Calu3 (cell line): ENCODE measurements at regions not wholly inside any gene's neighbourhood (a gene's known extent, or its start where the extent isn't known, plus 50 kb on each side); places are given as distances from the start of the nearest gene placed in this dataset.

Experiments
- BruUV-seq: library from RNA; stranded (reverse); fragments of 400-500 nt; replicated peaks from 2 replicates; lab custom pipeline; 2021; lab: Mats Ljungman, UMichigan
- CTCF ChIA-PET: fragments of 300-600 bp; sonication (Branson Sonifier 250); formaldehyde crosslinking; loops from one replicate; lab custom pipeline; 2022; ENCODE audit warnings: antibody characterized with exemption; lab: Charles Lee
- DNase-seq: peaks from one replicate; pipeline ENCODE4 v3.0.0; 2022
- H3K27ac Mint-ChIP-seq: one replicate; pipeline ENCODE4 v1.8.0; 2022; ENCODE audit warnings: mixed read lengths; ENCODE audit not compliant: unreplicated experiment
- H3K27me3 Mint-ChIP-seq: one replicate; pipeline ENCODE4 v1.8.0; 2022; ENCODE audit warnings: mixed read lengths; ENCODE audit not compliant: unreplicated experiment
- H3K36me3 Mint-ChIP-seq: one replicate; pipeline ENCODE4 v1.8.0; 2022; ENCODE audit warnings: mild to moderate bottlenecking, moderate library complexity, mixed read lengths; ENCODE audit not compliant: insufficient read depth, unreplicated experiment
- H3K4me1 Mint-ChIP-seq: one replicate; pipeline ENCODE4 v1.8.0; 2022; ENCODE audit warnings: mild to moderate bottlenecking, low read depth, mixed read lengths; ENCODE audit not compliant: unreplicated experiment
- H3K4me3 Mint-ChIP-seq: one replicate; pipeline ENCODE4 v1.8.0; 2022; ENCODE audit warnings: mild to moderate bottlenecking, low read depth, moderate library complexity, mixed read lengths; ENCODE audit not compliant: unreplicated experiment
- H3K9me3 Mint-ChIP-seq: one replicate; pipeline ENCODE4 v1.8.0; 2022; ENCODE audit warnings: low read depth, mixed read lengths; ENCODE audit not compliant: unreplicated experiment
- CTCF ChIP-seq: fragments of 200-600 bp; IDR thresholded peaks from one replicate; pipeline ENCODE4 v1.8.0; 2022; ENCODE audit warnings: antibody characterized with exemption; ENCODE audit not compliant: unreplicated experiment
- intact Hi-C: fragments of 100-400 bp; cut with micrococcal nuclease; formaldehyde crosslinking; loops from one replicate; pipeline ENCODE4 v1.10.0; 2022; ENCODE audit not compliant: unreplicated experiment

DNA sequence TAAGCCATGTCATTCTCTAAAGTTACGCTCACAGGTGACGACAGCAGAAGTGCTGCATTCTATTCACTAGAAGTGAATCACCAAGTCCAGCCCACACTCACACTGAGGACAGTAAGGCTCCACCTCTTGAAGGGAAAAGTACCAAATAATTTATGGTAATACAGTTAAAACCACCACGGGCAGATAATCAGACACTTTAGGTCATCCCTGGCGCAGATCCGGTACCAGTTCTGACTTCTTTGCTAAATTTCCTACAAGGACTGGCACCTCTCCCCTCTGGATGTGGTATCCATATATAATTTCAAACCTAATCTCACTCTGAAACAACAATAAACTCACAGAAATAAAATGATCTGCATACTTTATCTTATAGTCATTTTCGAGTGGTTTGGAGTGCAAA lies 954.7 kb upstream of the GHITM start:
- Mint-ChIP-seq H3K9me3 (no peaks in the 10 kb centered on the region), H3K27me3 (no peaks in the 10 kb centered on the region), H3K4me3 (no peak overlapping the region), H3K36me3 (no peaks in the 10 kb centered on the region), H3K27ac (no peak overlapping the region), H3K4me1 (no peaks in the 10 kb centered on the region)
- CTCF ChIA-PET = no interaction called here
- TF ChIP-seq CTCF = no peak
- no TSS peak for BruUV-seq
- intact Hi-C loops = no loop called here
- no peak for DNase-seq

GRCh38 chr10:83190614-83191013 lies 948.7 kb upstream of the GHITM start:
- Mint-ChIP-seq H3K36me3 (no peaks in the 10 kb centered on the region), H3K4me3 (no peak overlapping the region), H3K27me3 (no peaks in the 10 kb centered on the region), H3K4me1 (no peaks in the 10 kb centered on the region), H3K27ac (no peak overlapping the region), H3K9me3 (no peaks in the 10 kb centered on the region)
- no peak for DNase-seq
- CTCF ChIA-PET = no interaction called here
- no peak for TF ChIP-seq CTCF
- no TSS peak for BruUV-seq
- intact Hi-C loops = no loop called here

GRCh38 chr10:83193026-83193425 lies 946.3 kb upstream of the GHITM start:
- intact Hi-C loops = no loop called here
- CTCF ChIA-PET = no interaction called here
- Mint-ChIP-seq H3K27ac (no peak overlapping the region), H3K9me3 (no peaks in the 10 kb centered on the region), H3K4me1 (no peaks in the 10 kb centered on the region), H3K27me3 (no peaks in the 10 kb centered on the region), H3K4me3 (no peak overlapping the region), H3K36me3 (no peaks in the 10 kb centered on the region)
- no TSS peak for BruUV-seq
- no peak for TF ChIP-seq CTCF
- DNase-seq = no peak

DNA sequence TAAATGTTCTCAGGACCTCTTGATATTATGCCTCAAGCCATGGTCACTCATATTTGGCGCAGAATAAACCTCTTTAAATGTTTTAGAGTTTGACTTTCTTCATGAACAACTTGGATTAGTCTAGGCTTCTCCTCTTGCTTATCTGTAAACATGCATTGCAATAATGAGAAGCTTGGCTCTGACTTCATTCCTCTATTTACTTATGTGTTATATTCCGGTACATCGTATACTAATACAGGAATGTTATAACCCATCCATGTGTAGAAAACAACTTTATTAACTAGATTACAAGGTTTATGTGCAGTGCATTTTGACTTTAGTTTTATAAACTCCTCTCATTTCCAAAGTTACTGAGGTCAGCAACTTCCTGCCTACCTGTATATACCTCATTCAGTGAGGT lies 944.3 kb upstream of the GHITM start:
- Mint-ChIP-seq H3K27ac (no peak overlapping the region), H3K36me3 (no peaks in the 10 kb centered on the region), H3K9me3 (no peaks in the 10 kb centered on the region), H3K4me1 (no peaks in the 10 kb centered on the region), H3K27me3 (no peaks in the 10 kb centered on the region), H3K4me3 (no peak overlapping the region)
- BruUV-seq = no TSS peak
- no peak for DNase-seq
- CTCF ChIA-PET = no interaction called here
- TF ChIP-seq CTCF = no peak
- intact Hi-C loops = no loop called here
